ENCODE measurements at regions not wholly inside any gene's neighbourhood (a gene's known extent, or its start where the extent isn't known, plus 50 kb on each side); places are given as distances from the start of the nearest gene placed in this dataset.

GRCh38 chr14:96959992-96960391 lies 162.8 kb downstream of the VRK1 start:
- TF ChIP-seq YY1 (IDR thresholded peaks at IDR 0.05; ENCODE audit: insufficient read depth, insufficient read length) (no peak), SUZ12 (IDR thresholded peaks at IDR 0.05; ENCODE audit: extremely low read depth, insufficient read depth, insufficient read length) (no peak), ZNF274 (IDR thresholded peaks at IDR 0.05; ENCODE audit: low read depth, low read length) (no peak)
